Prostate gland (tissue), 2 donors: ENCODE measurements at regions not wholly inside any gene's neighbourhood (a gene's known extent, or its start where the extent isn't known, plus 50 kb on each side); places are given as distances from the start of the nearest gene placed in this dataset.

Experiments
- DNase-seq: peaks from one replicate; pipeline ENCODE4 v3.0.0-alpha.2; 2019; ENCODE audit warnings: low spot score
- H3K27ac ChIP-seq, 2 donors: fragments of 200-600 bp; sonication (generic); 2 replicates each; pipeline ENCODE4 v1.5.1; 2017 to 2019
- H3K27me3 ChIP-seq: fragments of 200-600 bp; sonication (generic); replicated peaks from 2 replicates; pipeline ENCODE4 v1.5.1; 2019; ENCODE audit not compliant: insufficient read depth
- H3K36me3 ChIP-seq, 2 donors: fragments of 200-600 bp; sonication (generic); 1 replicate in 1 of 2; 2 replicates in 1 of 2; pipeline versions ENCODE4 v1.5.1 to v1.8.1; 2017 to 2019
- H3K4me1 ChIP-seq: fragments of 200-600 bp; sonication (generic); replicated peaks from 2 replicates; pipeline ENCODE4 v1.5.1; 2019
- H3K4me3 ChIP-seq, 2 donors: fragments of 200-600 bp; sonication (generic); 2 replicates each; pipeline ENCODE4 v1.5.1; 2017 to 2019
- H3K9me3 ChIP-seq: fragments of 200-600 bp; sonication (generic); 2 replicates; pipeline ENCODE4 v1.5.1; 2017
- POLR2A ChIP-seq: fragments of 450-650 bp; IDR thresholded peaks from one replicate; pipeline ENCODE4 v1.6.1; 2016; ENCODE audit warnings: antibody characterized with exemption, mild to moderate bottlenecking
- POLR2AphosphoS5 ChIP-seq: sonication (generic); formaldehyde crosslinking; IDR thresholded peaks from one replicate; pipeline ENCODE4 v1.6.1; 2017; ENCODE audit warnings: antibody characterized with exemption
- WGBS: methylation state at CpG from one replicate; pipeline ENCODE4 v1.1.5; 2018; 5-methylcytosine and 5-hydroxymethylcytosine counted together
- intact Hi-C: fragments of 100-400 bp; cut with DNase I; formaldehyde crosslinking; loops from one replicate; pipeline ENCODE4 v1.14.2; 2022
- TF ChIP-seq, protein P1 (sequence below), 4 experiments: fragments of 200-600 bp in 2 of 4; fragments of 450-650 bp in 2 of 4; sonication (generic) in 2 of 4; IDR thresholded peaks; 1 replicate in 3 of 4; 2 replicates in 1 of 4; pipeline ENCODE4 v1.5.1; 2016 to 2019; ENCODE audit warnings: antibody characterized with exemption in 4 of 4, mild to moderate bottlenecking in 2 of 4, moderate library complexity in 2 of 4

DNA sequence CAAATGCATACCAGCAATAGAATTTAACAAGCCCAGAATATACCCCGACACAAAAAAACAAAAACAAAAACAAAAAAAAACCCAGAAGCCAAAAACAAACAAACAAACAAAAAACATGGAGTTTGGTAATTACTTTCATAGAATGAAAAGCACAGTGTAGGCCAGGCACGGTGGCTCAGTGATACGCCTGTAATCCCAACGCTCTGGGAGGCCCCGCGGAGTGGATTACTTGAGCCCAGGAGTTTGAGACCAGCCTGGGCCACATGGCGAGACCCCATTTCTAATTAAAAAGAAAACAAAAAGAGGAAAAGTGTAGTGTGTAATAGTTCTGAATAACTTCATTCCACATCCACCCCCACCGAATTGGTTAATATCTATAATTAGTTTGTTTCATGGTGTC, 1265.7 kb downstream of the NCAM2 start:
- TF ChIP-seq POLR2A: no peak
- Histone ChIP-seq H3K4me3 (no peak overlapping the region), H3K27me3 (no peaks in the 10 kb centered on the region), H3K9me3 (no peaks in the 10 kb centered on the region), H3K36me3 (no peaks in the 10 kb centered on the region), H3K27ac (no peak overlapping the region), H3K4me1 (no peaks in the 10 kb centered on the region)
- DNase-seq: no peak
- 92% methylated on average over 8 of the region's 8 CpGs for WGBS
- intact Hi-C loops: no loop called here

DNA sequence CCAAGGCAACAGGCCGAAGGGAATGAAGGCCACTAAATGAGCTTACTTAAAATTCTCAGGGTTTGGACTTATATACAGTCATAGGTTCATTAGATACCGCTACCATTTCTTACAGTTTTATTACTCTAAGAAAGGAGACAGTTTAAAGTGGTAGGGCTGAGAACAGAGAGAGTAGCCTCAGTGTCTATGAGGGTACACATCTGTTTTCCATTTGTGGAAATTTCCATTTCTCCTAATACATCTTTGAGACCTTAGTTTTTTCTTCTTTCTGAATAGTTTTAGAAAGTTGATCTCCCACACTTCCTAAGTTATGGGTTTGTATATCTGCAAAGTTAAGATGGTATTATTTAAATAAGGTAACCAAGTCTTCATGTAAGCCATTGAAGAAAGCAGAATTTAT, 1279.1 kb downstream of the NCAM2 start:
- Histone ChIP-seq H3K27me3 (no peaks in the 10 kb centered on the region), H3K4me1 (no peaks in the 10 kb centered on the region), H3K27ac (no peak overlapping the region), H3K4me3 (no peak overlapping the region), H3K36me3 (no peaks in the 10 kb centered on the region), H3K9me3 (no peaks in the 10 kb centered on the region)
- no peak for DNase-seq
- TF ChIP-seq POLR2A: no peak
- TF ChIP-seq, protein P1, sequence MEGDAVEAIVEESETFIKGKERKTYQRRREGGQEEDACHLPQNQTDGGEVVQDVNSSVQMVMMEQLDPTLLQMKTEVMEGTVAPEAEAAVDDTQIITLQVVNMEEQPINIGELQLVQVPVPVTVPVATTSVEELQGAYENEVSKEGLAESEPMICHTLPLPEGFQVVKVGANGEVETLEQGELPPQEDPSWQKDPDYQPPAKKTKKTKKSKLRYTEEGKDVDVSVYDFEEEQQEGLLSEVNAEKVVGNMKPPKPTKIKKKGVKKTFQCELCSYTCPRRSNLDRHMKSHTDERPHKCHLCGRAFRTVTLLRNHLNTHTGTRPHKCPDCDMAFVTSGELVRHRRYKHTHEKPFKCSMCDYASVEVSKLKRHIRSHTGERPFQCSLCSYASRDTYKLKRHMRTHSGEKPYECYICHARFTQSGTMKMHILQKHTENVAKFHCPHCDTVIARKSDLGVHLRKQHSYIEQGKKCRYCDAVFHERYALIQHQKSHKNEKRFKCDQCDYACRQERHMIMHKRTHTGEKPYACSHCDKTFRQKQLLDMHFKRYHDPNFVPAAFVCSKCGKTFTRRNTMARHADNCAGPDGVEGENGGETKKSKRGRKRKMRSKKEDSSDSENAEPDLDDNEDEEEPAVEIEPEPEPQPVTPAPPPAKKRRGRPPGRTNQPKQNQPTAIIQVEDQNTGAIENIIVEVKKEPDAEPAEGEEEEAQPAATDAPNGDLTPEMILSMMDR (IDR thresholded peaks at IDR 0.05): no peak
- TF ChIP-seq POLR2AphosphoS5: no peak
- WGBS: 91% methylated on average over 2 of the region's 2 CpGs
- intact Hi-C loops: no loop called here

DNA sequence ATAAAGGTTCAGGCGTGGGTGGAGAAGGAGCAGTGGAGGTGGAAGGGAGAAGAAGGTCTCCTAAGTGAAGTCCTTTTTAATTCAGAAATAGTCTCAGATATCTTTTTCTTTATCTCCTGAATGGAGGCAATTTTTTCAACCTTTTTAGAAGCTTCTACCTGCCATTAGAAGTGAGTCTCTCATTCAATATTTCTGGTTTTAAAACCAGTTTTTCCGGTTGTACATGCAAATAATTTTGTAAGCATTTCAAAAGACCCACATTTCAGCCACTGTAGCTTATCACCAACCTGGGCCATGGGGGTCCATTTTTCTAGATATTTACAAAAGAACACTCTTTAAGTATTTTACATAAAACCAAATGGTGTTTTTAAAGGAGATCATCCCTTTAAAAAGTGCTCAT, 1280.2 kb downstream of the NCAM2 start:
- DNase-seq: no peak
- Histone ChIP-seq H3K36me3 (no peaks in the 10 kb centered on the region), H3K4me1 (no peaks in the 10 kb centered on the region), H3K4me3 (no peak overlapping the region), H3K27ac (no peak overlapping the region), H3K9me3 (no peaks in the 10 kb centered on the region), H3K27me3 (no peaks in the 10 kb centered on the region)
- WGBS: 45% methylated on average over 2 of the region's 2 CpGs
- intact Hi-C loops: no loop called here
- TF ChIP-seq POLR2A (no peak), POLR2AphosphoS5 (no peak)
- TF ChIP-seq, protein P1 (IDR thresholded peaks at IDR 0.05): no peak

DNA sequence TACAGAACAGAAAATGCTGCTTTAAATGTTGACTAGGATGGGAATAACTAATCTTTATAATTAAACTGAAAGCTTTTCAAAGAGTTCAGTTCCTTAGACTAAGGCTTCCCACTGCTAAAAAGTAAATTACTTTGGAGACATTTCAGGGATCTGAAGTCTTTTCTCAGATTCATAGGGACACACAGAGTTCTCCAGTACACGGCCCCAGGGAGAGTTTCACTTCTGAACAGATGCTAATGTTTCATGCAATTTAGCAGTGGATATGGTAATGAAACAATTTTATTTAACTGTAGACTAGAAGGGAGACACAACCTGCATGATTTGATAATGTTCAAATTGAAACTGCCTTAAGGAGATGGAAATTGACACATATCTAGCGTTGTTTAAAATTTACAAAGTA, 1282.6 kb downstream of the NCAM2 start:
- no peak overlapping the region for H3K4me3 ChIP-seq

DNA sequence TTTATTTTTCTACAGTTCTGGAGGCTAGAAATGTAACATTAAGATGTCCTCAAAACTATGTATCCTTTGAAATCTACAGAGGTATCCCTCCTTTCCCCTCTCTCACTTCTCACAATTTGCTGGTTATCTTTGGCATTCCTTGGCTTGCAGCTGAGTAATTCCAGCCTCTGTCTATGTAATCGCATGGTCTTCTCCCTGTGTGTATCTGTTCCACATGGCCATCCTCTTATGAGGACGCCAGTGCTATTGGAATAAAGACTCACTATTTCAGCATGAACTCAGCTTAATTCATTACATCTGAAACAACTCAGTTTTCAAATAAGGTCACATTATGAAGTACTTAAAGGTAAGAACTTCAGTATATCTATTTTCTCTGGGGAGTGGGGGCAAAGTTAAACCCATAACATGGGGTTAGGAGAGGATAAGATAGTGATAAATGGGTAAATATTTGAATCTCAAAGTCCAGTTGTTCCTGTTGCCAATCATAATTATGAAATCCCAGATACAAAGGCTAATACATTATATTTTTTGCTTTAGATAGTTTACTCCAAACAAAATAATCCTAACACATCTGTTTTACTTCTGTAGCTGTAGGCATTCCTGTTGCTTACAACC, 1290.8 kb downstream of the NCAM2 start:
- WGBS: 91% methylated on average over 2 of the region's 2 CpGs

More for the DNA sequence above, 1282.6 kb downstream of the NCAM2 start:
- 41% methylated on average over 2 of the region's 2 CpGs for WGBS
- no peak overlapping the region for H3K27ac ChIP-seq
- H3K36me3 ChIP-seq: no peaks in the 10 kb centered on the region
- H3K9me3 ChIP-seq: no peaks in the 10 kb centered on the region
- intact Hi-C loops: no loop called here
- no peak for DNase-seq
- no peaks in the 10 kb centered on the region for H3K4me1 ChIP-seq
- TF ChIP-seq, protein P1 (IDR thresholded peaks at IDR 0.05): no peak
- TF ChIP-seq POLR2A: no peak
- TF ChIP-seq POLR2AphosphoS5: no peak
- no peaks in the 10 kb centered on the region for H3K27me3 ChIP-seq

More for the DNA sequence above, 1290.8 kb downstream of the NCAM2 start:
- intact Hi-C loops: no loop called here
- no peaks in the 10 kb centered on the region for H3K36me3 ChIP-seq
- no peak overlapping the region for H3K27ac ChIP-seq
- H3K4me1 ChIP-seq: no peaks in the 10 kb centered on the region
- no peaks in the 10 kb centered on the region for H3K27me3 ChIP-seq
- no peak overlapping the region for H3K4me3 ChIP-seq
- TF ChIP-seq, protein P1 (IDR thresholded peaks at IDR 0.05): no peak
- TF ChIP-seq POLR2A (no peak), POLR2AphosphoS5 (no peak)
- no peak for DNase-seq
- H3K9me3 ChIP-seq: no peaks in the 10 kb centered on the region
